Fibroblast of the aortic adventitia (primary cell): ENCODE measurements at regions not wholly inside any gene's neighbourhood (a gene's known extent, or its start where the extent isn't known, plus 50 kb on each side); places are given as distances from the start of the nearest gene placed in this dataset.
A peak's percentile ranks its signal among the peaks of the same experiment; 100 is the strongest.

Experiments used
- DNase-seq: peaks from one replicate; pipeline ENCODE4 v3.0.0-alpha.2; 2010; ENCODE audit warnings: low read depth
- H3K4me3 ChIP-seq: 2 replicates; pipeline ENCODE4 v1.5.1; 2011; ENCODE audit warnings: low read depth, mild to moderate bottlenecking, control low read depth, low read length, moderate library complexity
- TF ChIP-seq, protein P1 (sequence below): IDR thresholded peaks from 2 replicates; pipeline ENCODE4 v1.5.1; 2011; ENCODE audit warnings: mild to moderate bottlenecking, low read length, control low read depth, inconsistent platforms; ENCODE audit not compliant: insufficient read depth

DNA sequence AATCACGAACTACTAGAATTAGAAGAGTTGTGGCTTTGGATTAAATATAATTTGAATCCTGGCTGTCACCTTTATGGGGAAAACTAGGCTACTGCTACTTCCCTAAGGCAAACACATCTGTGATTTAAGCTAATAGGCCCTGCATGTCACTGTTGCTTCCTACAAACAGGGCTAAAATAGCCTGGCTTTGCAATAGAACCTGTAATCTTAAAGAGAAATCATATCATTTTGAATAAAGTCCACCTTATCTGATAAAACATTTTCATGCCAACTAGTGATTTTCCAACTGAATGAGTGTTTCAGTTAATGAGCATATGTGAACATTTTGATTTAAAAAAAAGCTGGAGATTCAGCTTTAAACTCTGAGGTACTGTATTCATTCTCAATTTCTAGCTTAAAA, 208.0 kb downstream of the GPR37 start:
- H3K4me3 ChIP-seq: no peak overlapping the region
- no peak for DNase-seq
- TF ChIP-seq, protein P1, sequence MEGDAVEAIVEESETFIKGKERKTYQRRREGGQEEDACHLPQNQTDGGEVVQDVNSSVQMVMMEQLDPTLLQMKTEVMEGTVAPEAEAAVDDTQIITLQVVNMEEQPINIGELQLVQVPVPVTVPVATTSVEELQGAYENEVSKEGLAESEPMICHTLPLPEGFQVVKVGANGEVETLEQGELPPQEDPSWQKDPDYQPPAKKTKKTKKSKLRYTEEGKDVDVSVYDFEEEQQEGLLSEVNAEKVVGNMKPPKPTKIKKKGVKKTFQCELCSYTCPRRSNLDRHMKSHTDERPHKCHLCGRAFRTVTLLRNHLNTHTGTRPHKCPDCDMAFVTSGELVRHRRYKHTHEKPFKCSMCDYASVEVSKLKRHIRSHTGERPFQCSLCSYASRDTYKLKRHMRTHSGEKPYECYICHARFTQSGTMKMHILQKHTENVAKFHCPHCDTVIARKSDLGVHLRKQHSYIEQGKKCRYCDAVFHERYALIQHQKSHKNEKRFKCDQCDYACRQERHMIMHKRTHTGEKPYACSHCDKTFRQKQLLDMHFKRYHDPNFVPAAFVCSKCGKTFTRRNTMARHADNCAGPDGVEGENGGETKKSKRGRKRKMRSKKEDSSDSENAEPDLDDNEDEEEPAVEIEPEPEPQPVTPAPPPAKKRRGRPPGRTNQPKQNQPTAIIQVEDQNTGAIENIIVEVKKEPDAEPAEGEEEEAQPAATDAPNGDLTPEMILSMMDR: no peak

DNA sequence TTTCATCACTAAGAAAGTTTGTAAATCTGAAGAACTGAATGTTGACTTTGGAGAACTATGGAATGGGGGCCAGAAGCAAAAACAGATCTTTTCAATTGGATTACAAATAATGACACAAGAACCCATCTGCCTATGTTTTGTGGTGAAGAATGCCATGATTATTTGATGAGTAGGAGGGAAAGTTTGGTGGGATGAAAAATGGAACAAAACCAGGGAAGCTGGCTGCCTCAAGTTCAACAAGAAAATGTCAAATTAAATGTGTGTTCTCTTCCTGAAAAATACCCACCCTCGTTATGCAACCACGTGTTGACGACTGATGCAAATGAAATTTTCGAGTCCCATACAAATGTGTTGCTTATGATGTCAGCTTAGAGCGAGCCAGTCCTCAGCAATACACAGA, 208.5 kb downstream of the GPR37 start:
- no peak overlapping the region for H3K4me3 ChIP-seq
- TF ChIP-seq, protein P1: no peak
- no peak for DNase-seq

DNA sequence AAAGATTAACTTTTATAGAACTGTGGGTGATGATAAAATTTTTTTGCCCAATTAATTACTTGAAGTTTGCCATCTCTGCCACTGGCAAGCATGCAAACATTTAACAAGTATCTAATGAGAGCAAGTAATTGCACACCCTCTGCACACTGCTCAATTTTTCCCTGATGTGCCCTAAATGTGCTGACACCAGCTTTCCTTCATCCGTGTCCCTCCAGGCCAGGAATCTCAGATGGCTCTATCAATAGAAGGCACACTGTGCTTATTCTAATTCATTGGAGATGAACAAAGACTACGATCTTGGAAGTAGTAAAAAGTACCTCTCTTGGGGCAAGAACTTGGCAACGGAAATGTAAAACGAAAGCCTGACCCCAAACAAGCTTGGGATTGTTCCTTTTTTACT, 212.1 kb downstream of the GPR37 start:
- no peak overlapping the region for H3K4me3 ChIP-seq
- TF ChIP-seq, protein P1: no peak
- DNase-seq: no peak

DNA sequence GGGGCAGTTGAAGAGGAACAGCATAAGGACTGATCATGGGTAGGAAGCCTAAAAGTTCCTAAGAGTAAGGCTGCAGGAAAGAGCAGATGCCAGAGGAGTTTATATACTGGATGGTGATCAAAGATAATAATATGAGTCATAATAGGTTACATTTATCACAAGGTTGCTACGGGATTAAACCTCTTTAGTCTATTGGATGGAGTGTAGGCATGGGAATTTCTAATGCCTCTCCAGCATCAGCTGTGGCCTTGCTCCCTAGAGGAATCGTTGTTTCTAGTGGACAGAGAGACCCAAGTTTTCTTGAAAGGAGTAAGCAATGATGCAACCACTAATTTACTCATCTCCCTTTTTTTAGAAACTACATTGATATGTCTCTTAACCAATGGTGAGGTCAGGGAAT, 213.4 kb downstream of the GPR37 start:
- no peak overlapping the region for H3K4me3 ChIP-seq
- DNase-seq: peak; percentile 1
- TF ChIP-seq, protein P1: no peak

DNA sequence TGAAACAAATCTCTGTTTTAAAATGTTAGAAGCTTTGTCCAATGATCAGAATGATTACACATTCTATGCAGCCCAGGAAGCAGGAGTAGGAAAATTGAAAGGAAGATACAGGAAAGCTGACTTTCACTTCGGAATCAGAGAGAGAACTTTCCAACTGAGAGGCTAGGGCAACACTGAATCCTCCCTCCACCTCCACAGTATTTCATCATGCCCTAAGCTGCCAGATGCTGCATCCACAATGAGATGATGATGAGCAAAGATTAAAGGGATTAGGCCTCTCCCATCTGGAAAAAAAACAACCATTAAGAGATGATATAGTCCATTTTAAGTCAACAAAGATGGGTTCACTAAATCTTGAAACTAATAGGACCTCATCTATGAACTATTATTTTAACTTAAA, 215.6 kb downstream of the GPR37 start:
- DNase-seq: no peak
- TF ChIP-seq, protein P1: no peak
- H3K4me3 ChIP-seq: no peak overlapping the region

DNA sequence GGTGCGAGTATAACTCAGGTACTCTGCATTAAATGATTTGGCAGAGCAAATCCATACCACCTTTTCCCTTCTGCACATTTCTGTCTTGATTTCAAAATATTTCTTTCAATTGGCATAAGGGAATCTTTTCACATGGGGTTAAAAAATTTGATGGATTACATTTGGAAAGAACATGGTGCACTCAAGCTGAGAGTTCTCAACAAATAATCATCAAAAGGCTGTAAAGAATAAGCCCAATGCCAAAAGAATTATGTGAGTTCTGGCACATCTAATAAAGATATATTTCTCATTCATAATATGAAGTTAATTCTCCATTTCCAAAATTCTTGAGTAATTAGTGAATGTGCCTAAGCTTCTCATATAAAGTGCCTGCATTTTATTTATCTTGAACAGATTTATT, 223.1 kb downstream of the GPR37 start:
- DNase-seq: no peak
- H3K4me3 ChIP-seq: no peak overlapping the region
- TF ChIP-seq, protein P1: no peak

DNA sequence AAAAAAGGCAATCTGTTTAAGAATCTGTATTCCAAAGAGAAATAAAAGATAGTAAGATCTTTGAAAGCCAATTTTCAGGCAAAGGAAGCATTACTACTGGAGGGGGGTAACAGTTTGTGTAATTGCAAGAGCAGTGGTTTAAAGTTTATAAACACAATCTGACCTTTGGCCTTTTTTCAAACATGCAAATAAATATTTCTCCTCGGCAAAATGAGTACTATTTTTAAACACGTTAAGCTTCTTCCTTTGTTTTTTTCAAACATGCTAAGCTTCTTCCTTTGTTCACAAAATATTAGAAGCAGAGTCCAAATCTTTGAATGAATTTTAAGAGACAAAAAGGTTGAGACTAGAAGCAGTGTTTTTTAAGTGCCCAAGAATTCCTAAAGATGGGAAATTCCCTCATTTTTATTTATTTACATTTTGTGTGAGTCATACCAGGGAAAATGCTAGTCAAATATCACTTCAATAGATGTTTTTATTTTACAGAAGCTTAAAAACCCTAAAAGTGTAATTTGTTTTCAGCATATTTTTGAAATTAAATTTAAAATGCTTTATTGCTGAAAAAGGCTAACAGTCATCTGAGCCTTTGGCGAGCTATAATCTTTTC, 229.3 kb downstream of the GPR37 start:
- TF ChIP-seq, protein P1: no peak
- DNase-seq: no peak
- H3K4me3 ChIP-seq: no peak overlapping the region
